Neuronal stem cell (in vitro differentiated cells): ENCODE measurements at regions not wholly inside any gene's neighbourhood (a gene's known extent, or its start where the extent isn't known, plus 50 kb on each side); places are given as distances from the start of the nearest gene placed in this dataset.

ENCODE experiments used
- DNase-seq: peaks from one replicate; pipeline ENCODE4 v3.0.0-alpha.2; 2013; ENCODE audit warnings: low spot score
- H2AFZ ChIP-seq: one replicate; pipeline ENCODE4 v1.6.1; 2013; ENCODE audit warnings: mild to moderate bottlenecking, low read length, inconsistent platforms
- H2AK5ac ChIP-seq: 2 replicates; pipeline ENCODE4 v1.6.1; 2013; ENCODE audit warnings: low read depth, mild to moderate bottlenecking, inconsistent platforms, low read length, moderate library complexity, mixed read lengths
- H2BK120ac ChIP-seq: 2 replicates; pipeline ENCODE4 v1.6.1; 2013; ENCODE audit warnings: low read depth, mild to moderate bottlenecking, inconsistent platforms, low read length, moderate library complexity, mixed read lengths
- H2BK12ac ChIP-seq: one replicate; pipeline ENCODE4 v1.6.1; 2013; ENCODE audit warnings: low read length, inconsistent platforms
- H2BK15ac ChIP-seq: 2 replicates; pipeline ENCODE4 v1.6.1; 2013; ENCODE audit warnings: mild to moderate bottlenecking, low read length, inconsistent platforms, mixed read lengths
- H2BK5ac ChIP-seq: one replicate; pipeline ENCODE4 v1.6.1; 2013; ENCODE audit warnings: inconsistent platforms, mild to moderate bottlenecking, low read length, moderate library complexity
- H3K14ac ChIP-seq: one replicate; pipeline ENCODE4 v1.6.1; 2013; ENCODE audit warnings: low read length, inconsistent platforms
- H3K18ac ChIP-seq: 2 replicates; pipeline ENCODE4 v1.6.1; 2013; ENCODE audit warnings: low read length, inconsistent platforms
- H3K23ac ChIP-seq: 2 replicates; pipeline ENCODE4 v1.6.1; 2013; ENCODE audit warnings: low read depth, mild to moderate bottlenecking, mixed read lengths, low read length, inconsistent platforms; ENCODE audit not compliant: poor library complexity
- H3K27ac ChIP-seq: replicated peaks from 3 replicates; pipeline ENCODE4 v1.5.1; 2013; ENCODE audit warnings: low read length, inconsistent platforms
- H3K27me3 ChIP-seq, 3 experiments: 2 replicates each; pipeline ENCODE4 v1.6.1; 2013; ENCODE audit warnings: low read length in 3 of 3, mild to moderate bottlenecking in 2 of 3, inconsistent platforms in 1 of 3, low read depth in 1 of 3, mixed read lengths in 1 of 3, moderate library complexity in 1 of 3; ENCODE audit not compliant: control insufficient read depth in 3 of 3, insufficient read depth in 3 of 3
- H3K36me3 ChIP-seq, 2 donors: replicated peaks in 1 of 2; 2 replicates each; pipeline ENCODE4 v1.6.1; 2013; ENCODE audit warnings: low read length in 2 of 2; ENCODE audit not compliant: control insufficient read depth in 2 of 2, insufficient read depth in 2 of 2
- H3K4ac ChIP-seq: 2 replicates; pipeline ENCODE4 v1.6.1; 2013; ENCODE audit warnings: inconsistent platforms, mild to moderate bottlenecking, low read length, moderate library complexity
- H3K4me1 ChIP-seq, 2 donors: 1 replicate in 1 of 2; 2 replicates in 1 of 2; pipeline ENCODE4 v1.6.1; 2013; ENCODE audit warnings: low read length in 2 of 2, low read depth in 1 of 2; ENCODE audit not compliant: control insufficient read depth in 2 of 2, insufficient read depth in 1 of 2
- H3K4me2 ChIP-seq: one replicate; pipeline ENCODE4 v1.6.1; 2013; ENCODE audit warnings: mild to moderate bottlenecking, low read length, inconsistent platforms; ENCODE audit not compliant: insufficient read depth, poor library complexity, severe bottlenecking
- H3K4me3 ChIP-seq, 2 donors: 2 replicates each; pipeline ENCODE4 v1.5.1; 2013; ENCODE audit warnings: low read length in 2 of 2, mild to moderate bottlenecking in 2 of 2, inconsistent platforms in 1 of 2, moderate library complexity in 1 of 2
- H3K79me1 ChIP-seq: one replicate; pipeline ENCODE4 v1.6.1; 2013; ENCODE audit warnings: low read depth, mild to moderate bottlenecking, inconsistent platforms, low read length, moderate library complexity
- H3K9ac ChIP-seq: one replicate; pipeline ENCODE4 v1.6.1; 2013; ENCODE audit warnings: mild to moderate bottlenecking, low read depth, low read length, inconsistent platforms; ENCODE audit not compliant: poor library complexity
- H3K9me3 ChIP-seq, 2 donors: replicated peaks in 1 of 2; 2 replicates each; pipeline versions ENCODE3 to v1.6.1; 2013; ENCODE audit warnings: low read length in 2 of 2, mild to moderate bottlenecking in 2 of 2, inconsistent platforms in 1 of 2, low read depth in 1 of 2, mixed read lengths in 1 of 2, moderate library complexity in 1 of 2; ENCODE audit not compliant: control insufficient read depth in 2 of 2, insufficient read depth in 1 of 2
- H4K8ac ChIP-seq: one replicate; pipeline ENCODE4 v1.6.1; 2013; ENCODE audit warnings: low read depth, mild to moderate bottlenecking, inconsistent platforms, low read length, moderate library complexity
- H4K91ac ChIP-seq: one replicate; pipeline ENCODE4 v1.6.1; 2013; ENCODE audit warnings: low read length, low read depth, mild to moderate bottlenecking, inconsistent platforms; ENCODE audit not compliant: poor library complexity
- WGBS, 2 donors: extraction: QIAGEN DNeasy Blood & Tissue Kit; methylation state at CpG; one replicate each; pipeline ENCODE4 v1.1.7; 2013; ENCODE audit warnings: missing lambda C conversion rate in 2 of 2, mixed read lengths in 1 of 2; ENCODE audit not compliant: insufficient read length in 2 of 2, insufficient replicate concordance in 1 of 2; ENCODE audit errors: extremely low coverage in 2 of 2; 5-methylcytosine and 5-hydroxymethylcytosine counted together

DNA sequence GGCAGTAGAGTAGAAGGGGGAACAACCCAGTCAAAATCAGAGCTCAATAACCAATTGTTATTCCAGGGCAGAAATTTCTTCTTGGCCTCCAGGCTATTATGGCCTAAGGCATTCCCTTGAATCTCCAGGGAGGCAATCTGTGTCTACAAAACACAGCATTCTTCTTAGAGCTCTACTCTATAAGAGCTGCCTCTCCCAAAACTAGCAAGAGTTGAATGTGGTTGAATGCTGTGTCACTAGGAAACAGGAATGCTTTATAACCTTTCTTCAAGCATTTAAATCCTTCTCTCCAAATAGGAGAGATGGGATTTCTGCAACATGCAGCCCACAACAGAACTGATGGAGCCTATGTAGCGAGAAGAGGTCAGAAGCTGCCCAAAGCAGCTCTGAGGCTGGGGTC, 97.1 kb upstream of the APC start:
- Histone ChIP-seq H3K79me1 (no peaks in the 10 kb centered on the region), H2BK5ac (no peak overlapping the region), H3K4me3 (no peak overlapping the region), H4K91ac (no peak overlapping the region), H2BK120ac (no peak overlapping the region), H4K8ac (no peak overlapping the region), H3K9me3 (no peaks in the 10 kb centered on the region), H2BK12ac (no peak overlapping the region), H2BK15ac (no peak overlapping the region), H3K4ac (no peak overlapping the region), H3K18ac (no peak overlapping the region), H3K4me1 (peaks cover 4 to 10% of the 10 kb centered on the region in 2 donors), H2AK5ac (no peak overlapping the region), H3K14ac (no peak overlapping the region), H3K4me2 (no peak overlapping the region), H3K23ac (no peak overlapping the region), H3K9ac (no peak overlapping the region), H3K36me3 (no peaks in the 10 kb centered on the region), H3K27me3 (no peaks in the 10 kb centered on the region), H2AFZ (peak overlapping the region; percentile 34), H3K27ac (no peak overlapping the region)
- DNase-seq, result no peak
- no CpG with 5 or more reads among the region's 1 CpG for WGBS, 2 donors

DNA sequence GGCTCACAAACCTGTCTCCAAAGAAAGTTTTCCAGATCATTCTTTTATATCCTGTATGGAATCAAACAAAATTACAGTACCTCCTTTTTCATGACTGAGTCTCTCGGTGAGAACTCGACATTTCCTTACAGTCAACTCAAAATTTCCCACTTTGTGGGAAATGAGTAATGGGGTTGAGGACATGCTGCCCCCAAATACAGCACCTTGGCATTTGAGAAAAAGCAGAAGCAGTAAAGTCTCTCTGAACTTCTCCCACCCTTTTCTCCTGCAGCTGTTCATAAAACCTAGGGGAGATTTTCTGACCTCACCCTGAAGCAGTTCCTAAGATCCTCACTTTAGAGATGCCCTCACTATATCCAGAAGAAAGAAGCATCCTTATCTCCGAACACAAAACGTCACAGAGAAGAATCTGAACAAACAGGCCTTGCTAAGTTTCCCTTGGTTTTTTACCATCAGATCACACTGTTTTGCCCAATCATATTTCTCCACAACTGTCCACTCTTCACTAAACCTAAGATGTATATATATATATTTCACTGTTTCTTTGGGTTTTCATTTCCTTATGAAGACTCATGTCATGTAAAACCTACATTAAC, 96.1 kb upstream of the APC start:
- H3K4me3 ChIP-seq, result no peak overlapping the region
- H3K18ac ChIP-seq, result no peak overlapping the region
- H2AFZ ChIP-seq, result no peak overlapping the region
- H3K36me3 ChIP-seq, result no peaks in the 10 kb centered on the region
- H3K4ac ChIP-seq, result no peak overlapping the region
- H2BK120ac ChIP-seq, result no peak overlapping the region
- WGBS, 2 donors, result no CpG with 5 or more reads among the region's 4 CpGs
- no peak overlapping the region for H3K27ac ChIP-seq
- H3K9ac ChIP-seq, result no peak overlapping the region
- no peak overlapping the region for H2BK12ac ChIP-seq
- H3K79me1 ChIP-seq, result no peaks in the 10 kb centered on the region
- no peak overlapping the region for H3K23ac ChIP-seq
- H4K91ac ChIP-seq, result no peak overlapping the region
- no peak overlapping the region for H4K8ac ChIP-seq
- H2BK15ac ChIP-seq, result no peak overlapping the region
- H3K4me2 ChIP-seq, result no peak overlapping the region
- no peaks in the 10 kb centered on the region for H3K27me3 ChIP-seq
- H2BK5ac ChIP-seq, result no peak overlapping the region
- no peak for DNase-seq
- H3K4me1 ChIP-seq, result peaks cover 4 to 10% of the 10 kb centered on the region in 2 donors
- H3K9me3 ChIP-seq, result no peaks in the 10 kb centered on the region
- no peak overlapping the region for H3K14ac ChIP-seq
- H2AK5ac ChIP-seq, result no peak overlapping the region

DNA sequence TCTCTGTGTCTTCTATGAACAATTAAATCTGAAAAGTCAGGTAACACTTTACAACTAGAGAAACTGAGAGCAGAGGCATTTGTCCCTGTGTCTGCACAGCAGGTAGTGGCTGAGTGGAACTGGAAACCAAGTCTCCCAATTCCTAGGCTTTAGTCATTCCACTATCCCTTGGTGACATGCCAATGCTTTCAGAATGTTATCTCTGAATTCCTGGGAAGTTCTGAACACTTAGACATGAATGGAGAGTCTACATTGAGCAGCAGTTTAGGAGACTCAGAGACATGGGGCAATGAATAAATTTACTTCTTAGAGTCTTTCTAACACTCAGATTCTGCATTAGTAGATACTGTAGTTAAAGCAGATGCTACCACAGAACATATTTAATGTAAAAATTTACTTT, 94.8 kb upstream of the APC start:
- H4K91ac ChIP-seq, result no peak overlapping the region
- no peaks in the 10 kb centered on the region for H3K36me3 ChIP-seq
- H3K27ac ChIP-seq, result no peak overlapping the region
- no peak overlapping the region for H3K14ac ChIP-seq
- no peak overlapping the region for H2BK120ac ChIP-seq
- H2BK5ac ChIP-seq, result no peak overlapping the region
- H2BK15ac ChIP-seq, result no peak overlapping the region
- H3K4me2 ChIP-seq, result no peak overlapping the region
- H3K4ac ChIP-seq, result no peak overlapping the region
- H3K23ac ChIP-seq, result no peak overlapping the region
- no peaks in the 10 kb centered on the region for H3K9me3 ChIP-seq
- no peak overlapping the region for H3K9ac ChIP-seq
- no peak overlapping the region for H2AFZ ChIP-seq
- no peak overlapping the region for H2BK12ac ChIP-seq
- H3K27me3 ChIP-seq, result no peaks in the 10 kb centered on the region
- no peaks in the 10 kb centered on the region for H3K79me1 ChIP-seq
- DNase-seq, result no peak
- H3K18ac ChIP-seq, result no peak overlapping the region
- no peak overlapping the region for H3K4me3 ChIP-seq
- H2AK5ac ChIP-seq, result no peak overlapping the region
- H3K4me1 ChIP-seq, result peaks cover 7 to 10% of the 10 kb centered on the region in 2 donors
- H4K8ac ChIP-seq, result no peak overlapping the region

DNA sequence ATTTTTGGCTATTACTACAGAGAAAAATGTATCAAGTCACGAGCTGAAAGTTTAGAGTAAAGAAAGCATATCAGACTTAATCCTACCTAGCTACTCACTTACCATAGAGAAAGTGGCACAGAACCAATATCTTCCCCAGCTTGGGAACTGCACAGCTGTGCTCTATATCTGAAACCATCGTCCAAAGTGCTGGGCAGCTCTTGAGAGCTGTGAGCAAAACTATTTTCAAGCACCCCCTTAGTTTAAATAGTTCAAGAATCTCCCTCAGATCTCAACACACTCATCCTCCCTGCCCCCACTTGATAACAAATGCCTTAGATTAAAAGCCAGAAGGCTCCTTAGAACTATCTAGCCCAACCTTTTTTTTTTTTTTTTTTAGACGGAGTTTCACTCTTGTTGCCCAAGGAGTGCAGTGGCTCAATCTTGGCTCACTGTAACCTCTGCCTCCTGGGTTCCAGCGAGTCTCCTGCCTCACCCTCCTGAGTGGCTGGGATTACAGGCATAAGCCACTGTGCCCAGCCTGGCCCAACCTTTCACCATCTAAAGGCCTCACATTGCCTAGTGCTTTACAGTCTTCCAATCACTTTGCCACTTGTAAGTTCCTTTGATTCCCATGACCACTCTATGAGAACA, 94.2 kb upstream of the APC start:
- no peak overlapping the region for H2BK120ac ChIP-seq
- no peaks in the 10 kb centered on the region for H3K9me3 ChIP-seq
- no CpG with 5 or more reads among the region's 4 CpGs for WGBS, 2 donors
- no peak overlapping the region for H3K27ac ChIP-seq
- H3K4ac ChIP-seq, result no peak overlapping the region
- no peak overlapping the region for H3K23ac ChIP-seq
- H2BK15ac ChIP-seq, result no peak overlapping the region
- peaks cover 7 to 10% of the 10 kb centered on the region in 2 donors for H3K4me1 ChIP-seq
- no peak overlapping the region for H3K4me2 ChIP-seq
- H3K18ac ChIP-seq, result no peak overlapping the region
- H2AFZ ChIP-seq, result no peak overlapping the region
- H2AK5ac ChIP-seq, result no peak overlapping the region
- H3K14ac ChIP-seq, result no peak overlapping the region
- no peak overlapping the region for H4K91ac ChIP-seq
- no peaks in the 10 kb centered on the region for H3K36me3 ChIP-seq
- no peaks in the 10 kb centered on the region for H3K27me3 ChIP-seq
- H3K79me1 ChIP-seq, result no peaks in the 10 kb centered on the region
- DNase-seq, result no peak
- H2BK12ac ChIP-seq, result no peak overlapping the region
- H2BK5ac ChIP-seq, result no peak overlapping the region
- H3K9ac ChIP-seq, result no peak overlapping the region
- no peak overlapping the region for H4K8ac ChIP-seq
- no peak overlapping the region for H3K4me3 ChIP-seq
